ENCODE measurements at regions not wholly inside any gene's neighbourhood (a gene's known extent, or its start where the extent isn't known, plus 50 kb on each side); places are given as distances from the start of the nearest gene placed in this dataset.

DNA sequence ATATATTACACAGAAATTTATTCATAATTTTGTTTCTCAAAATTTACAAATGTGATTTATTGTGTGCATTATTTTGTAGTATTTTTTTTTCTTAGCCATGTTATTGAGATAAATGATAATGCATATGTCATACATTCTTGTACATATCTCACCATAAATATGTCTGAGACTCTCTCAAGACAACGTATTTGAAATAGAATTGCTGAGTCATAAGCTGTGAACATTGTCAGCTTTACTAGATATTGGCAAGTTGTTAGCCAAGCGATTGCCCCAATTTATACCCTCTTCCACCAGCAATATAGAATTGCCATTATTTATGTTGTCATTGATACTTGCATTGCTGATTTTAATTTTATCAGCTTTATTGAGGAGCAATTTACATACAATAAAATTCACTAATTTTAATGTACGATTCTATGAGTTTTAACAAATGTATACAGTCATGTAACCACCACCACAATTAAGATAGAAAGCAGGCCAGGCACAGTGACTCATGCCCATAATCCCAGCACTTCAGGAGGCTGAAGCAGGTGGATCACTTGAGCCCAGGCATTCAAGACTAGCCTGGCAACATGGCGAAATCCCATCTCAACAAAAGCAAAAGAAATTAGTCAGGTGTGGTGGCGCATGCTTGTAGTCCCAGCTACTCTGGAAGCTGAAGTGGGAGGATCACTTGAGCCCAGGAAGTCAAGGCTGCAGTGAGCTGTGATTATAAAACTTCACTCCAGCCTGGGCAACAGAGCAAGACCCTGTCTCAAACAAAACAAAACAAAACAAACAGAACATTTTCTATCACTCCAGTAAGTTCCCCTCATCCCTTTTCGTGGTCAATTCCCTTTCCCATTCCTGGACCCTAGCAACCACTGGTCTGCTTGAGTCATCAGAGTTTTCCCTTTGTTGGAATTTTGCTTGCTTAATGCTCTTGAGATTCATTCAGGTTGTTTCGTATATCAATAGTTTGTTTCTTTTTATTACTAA is 373.1 kb downstream of the MFSD1 start:
- no peak for DNase-seq

DNA sequence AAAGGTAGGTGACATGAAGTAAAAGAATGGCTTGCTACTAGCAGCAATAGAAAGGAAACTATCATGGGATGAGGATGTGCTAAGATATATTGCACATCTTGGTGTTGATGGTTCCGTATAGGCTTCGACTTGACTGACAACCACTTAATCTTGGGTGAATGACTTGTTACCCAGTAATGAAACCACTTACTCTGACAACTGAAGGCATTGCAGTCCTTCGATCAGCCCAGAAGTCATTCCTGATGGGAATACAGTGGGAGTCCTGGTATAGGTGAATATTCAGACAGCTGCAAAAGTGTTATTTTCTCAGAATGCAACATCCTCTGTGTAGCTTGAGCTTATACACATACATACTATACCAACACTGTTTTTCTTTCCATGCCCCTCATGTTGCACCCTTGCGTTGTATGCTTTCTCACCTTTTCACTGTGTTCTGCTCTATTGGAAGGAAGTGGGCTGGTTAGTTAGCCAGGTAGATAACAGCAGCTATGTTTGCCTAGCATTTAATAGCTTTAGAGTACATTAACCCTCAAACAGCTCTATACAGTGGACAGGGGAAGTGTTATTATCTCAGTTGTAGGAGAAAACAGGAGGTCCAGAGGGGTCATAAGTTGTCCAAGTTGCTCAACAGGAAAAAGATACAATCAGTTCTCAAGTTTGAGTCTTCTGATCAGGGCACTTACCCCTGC is 376.5 kb downstream of the MFSD1 start:
- no peak for DNase-seq

DNA sequence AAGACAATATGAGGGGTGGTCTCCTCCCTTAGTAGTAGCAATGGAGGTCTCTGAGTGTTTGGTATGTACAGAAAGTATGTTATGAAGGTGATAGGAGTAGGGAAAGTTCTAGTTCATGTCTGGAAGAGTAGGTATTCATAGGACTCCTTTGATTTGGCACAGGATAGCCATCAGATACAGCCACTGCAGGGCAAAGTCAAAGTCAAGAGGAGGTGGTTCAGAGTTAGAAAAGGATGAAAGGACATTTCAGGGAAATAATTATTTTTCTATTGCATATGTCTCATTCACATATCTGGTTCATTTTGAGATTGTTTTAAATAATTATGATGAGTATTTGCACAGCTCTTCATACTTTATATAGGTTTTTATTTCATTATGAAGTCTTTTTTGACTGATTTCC is 381.1 kb downstream of the MFSD1 start:
- DNase-seq: no peak

DNA sequence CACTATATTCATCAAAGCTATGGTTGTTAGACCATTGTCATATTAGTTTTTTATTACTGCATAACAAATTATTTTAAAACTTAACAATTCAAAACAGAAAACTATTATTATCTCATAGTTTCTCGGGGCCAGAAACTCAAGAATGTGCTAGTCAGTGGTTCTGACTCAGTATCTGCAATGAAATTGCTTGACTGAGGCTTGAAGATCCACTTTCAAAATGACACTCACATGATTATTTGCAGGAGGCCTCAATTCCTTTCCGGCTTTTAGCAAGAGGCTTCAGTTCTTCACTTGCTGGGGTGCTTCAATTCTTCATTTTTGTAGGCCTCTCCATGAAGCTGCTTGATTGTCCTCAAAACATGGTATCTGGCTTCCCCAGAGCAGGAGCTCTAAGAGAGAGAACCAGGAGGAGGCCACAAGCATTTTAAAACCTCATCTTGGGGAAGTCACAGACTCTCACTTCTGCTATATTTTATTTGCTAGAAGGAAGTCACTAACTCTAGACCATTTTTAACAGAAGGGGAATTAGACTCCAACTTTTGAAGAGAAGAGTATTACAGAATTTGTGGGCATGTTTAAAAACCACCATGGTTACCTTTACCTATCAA is 383.7 kb downstream of the MFSD1 start:
- DNase-seq: no peak

DNA sequence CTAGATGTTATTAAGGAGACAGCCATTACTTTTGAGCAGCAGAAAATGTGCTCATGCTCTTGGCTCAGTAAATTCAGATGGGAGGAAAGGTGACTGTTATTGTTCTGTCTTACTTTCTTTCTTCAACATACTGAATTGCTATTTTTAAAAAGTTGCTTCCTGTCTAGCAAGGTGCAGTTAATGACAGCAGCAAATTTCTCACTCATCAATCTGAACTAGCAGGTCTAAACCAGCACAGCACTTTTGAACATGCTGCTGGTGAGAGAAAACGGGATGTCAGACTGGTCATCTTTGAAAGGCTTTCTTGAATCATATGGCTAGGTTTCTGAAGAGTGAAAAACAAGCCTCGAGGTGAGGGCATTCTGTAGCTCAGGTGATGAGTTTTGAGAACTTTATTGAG is 384.7 kb downstream of the MFSD1 start:
- DNase-seq: no peak

DNA sequence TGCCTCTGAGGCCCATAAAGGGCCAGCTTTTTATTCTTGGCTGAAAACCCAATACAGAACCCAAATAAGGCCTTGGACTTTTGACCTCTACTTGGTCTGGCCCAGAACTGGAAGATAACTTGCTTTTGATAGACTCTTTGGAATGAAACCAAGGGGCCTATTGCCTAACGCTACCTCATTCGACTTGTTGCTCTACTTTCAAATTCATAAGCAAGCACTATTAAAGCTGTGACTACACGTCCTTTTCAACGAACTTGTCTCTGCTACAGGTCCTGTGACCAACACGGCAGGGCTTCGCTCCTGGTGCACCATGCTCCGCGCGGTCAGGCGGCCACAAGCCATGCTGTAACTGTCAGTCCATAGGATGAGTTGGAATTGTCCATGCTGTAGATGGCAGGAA is 385.4 kb downstream of the MFSD1 start:
- no peak for DNase-seq

DNA sequence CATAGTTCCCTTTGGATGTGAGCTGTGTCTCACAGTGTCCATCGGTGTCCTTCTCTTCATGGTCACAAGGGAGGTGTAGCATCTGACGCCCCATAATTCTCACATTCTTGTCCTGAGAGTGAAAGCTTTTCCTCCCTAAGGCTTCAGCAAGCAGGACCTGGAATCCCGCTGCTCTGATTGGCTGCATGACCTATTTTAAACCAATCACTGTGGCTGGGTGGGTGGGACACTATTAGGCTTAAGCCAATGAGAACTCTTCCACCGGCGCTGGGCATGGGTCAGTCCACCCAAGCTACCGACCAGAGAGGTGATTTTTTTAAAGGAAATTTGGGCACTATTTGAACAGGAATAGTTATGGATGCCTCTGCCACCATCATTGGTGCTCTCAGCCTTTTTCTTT is 385.9 kb downstream of the MFSD1 start:
- no peak for DNase-seq

DNA sequence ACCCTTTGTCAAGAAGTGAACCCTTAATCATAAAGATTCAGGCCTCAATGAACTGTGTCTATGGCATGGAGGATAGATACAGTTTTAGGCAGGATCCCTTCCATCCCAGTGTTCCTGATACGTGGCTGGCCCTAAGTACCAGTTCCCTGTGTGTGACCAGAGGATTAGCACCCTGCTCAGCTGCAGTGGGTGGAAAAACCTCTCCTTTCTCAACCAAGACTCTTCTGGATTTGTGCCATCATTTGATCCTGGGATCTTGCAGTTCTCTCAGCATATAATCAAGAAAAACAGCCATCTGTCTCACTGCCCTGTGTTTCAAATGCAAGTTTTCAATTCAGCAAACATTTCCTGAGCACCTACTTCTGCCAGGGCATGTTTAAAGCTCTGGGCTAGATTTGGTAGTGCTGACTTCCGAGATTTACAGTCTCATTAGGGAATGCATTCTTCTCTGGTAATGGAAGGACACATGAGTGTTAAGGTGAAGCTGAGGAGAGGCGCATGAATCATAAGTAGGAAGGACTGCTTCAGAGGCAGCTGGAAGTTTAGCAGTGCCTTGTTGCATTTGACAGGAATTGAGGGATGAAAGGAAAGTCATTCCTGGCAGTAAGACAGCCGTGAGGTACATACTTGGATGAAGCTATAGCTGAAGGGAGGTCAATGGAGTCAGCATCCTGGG is 388.3 kb downstream of the MFSD1 start:
- no peak for DNase-seq

DNA sequence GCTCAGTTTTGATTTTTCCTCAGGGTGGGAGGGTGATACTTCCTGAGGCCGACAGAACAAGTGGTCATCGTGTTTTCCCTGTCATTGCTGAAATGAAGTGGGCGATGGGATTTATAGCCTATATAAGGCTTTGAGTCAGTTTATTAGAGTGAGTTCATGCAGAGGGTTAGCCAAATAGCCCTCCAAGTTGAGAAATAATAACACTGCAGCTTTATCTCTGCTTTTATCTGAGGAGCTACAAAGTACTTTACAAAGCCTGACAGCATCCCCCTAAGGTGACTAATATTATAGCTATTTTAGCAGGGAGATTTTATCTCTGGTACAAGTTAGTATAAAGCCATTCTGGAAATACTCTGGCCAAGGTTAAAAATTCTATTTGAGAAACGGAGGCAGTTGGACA is 389.6 kb downstream of the MFSD1 start:
- no peak for DNase-seq

DNA sequence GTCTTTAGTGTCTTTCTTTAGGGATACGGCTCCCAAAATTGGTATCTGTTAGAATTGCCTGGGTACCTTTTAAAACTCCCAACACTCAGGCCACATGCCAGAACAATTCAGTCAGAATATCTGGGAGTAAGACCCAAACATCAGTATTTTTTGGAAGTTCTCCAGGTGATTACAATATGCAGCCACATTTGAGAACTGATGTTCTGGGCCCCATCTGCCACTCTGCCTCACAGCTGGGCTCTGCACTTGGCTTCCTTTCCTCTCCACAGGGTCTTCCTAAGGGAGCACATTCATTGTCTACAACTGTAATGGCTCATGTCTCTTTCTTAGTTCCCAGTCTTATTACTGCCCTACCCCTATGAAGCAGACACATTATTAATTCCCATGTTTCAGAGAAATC is 394.5 kb downstream of the MFSD1 start:
- no peak for DNase-seq

DNA sequence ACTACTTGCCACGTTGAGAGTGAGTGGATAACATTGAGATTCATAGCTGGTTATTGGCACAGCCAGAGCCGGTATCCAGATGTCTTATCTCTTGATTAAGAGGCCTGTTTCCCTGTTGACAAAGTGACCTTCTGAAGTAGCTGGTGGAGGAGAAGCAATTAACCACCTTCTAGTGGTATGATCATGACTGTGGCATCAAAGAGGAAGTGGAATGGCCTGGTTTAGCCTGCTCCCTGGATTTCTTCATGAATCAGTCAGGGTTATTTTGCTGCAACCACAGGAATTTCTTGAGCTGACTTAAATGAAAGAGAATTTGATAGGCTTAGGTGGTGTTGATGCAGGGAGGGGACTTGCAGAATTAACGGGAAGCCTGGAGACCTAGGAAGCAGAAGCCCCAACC is 398.3 kb downstream of the MFSD1 start:
- no peak for DNase-seq

DNA sequence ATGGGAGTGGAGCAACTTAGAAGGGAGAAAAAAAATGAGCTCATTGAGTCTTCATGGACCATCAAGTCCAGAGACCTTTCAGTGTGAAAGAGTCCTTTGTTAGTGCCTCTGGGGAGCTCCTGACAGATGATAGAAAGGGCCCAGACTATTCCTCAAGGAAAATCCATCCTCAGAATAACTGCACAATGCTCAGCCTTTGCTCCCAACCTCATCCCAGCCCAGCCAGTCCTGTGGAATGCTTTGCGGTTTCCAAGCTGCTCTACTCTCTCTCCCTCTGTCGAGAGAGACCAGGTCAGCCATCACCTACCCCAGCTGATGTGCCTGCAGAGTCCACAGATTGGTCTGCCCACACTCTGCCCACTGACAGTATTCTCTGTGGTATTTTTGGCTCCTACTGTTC is 406.2 kb downstream of the MFSD1 start:
- DNase-seq: no peak

DNA sequence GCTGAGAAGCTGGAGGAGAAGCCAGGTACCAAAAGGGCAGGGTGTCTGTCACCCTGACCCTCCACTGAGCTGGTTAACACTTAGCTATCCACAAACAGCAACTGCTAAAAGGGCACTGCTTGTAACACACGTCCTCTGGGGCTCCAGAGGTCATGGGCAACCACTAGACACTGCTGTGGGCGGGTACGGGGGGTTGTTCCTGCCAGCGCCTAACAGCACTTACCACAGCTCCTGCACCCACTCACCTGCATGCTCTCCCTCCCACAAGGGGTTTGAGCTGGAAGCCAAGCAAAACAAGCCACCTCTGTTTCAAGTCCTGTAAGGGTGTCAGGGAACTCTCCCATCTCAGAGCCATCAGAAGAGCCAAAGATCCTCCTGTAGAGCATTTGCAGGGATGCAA is 407.6 kb downstream of the MFSD1 start:
- DNase-seq: no peak

DNA sequence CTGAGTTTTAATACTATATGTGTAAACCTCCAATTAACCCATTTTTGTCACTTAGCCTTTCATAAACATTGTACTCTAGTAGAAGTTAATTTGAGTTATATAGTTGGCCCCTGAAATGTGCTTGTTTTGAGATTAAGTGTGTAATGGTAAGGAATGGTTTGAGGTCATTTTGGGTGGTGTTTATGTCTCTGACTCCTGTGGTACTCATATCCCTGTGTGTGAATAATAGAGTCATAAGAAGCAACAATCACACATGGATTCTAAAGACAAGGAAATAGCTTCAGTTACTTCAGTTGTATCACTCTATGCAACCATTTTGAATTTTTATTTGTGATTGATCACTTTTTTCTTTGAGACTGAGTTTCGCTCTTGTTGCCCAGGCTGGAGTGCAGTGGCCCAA is 408.5 kb downstream of the MFSD1 start:
- no peak for DNase-seq

DNA sequence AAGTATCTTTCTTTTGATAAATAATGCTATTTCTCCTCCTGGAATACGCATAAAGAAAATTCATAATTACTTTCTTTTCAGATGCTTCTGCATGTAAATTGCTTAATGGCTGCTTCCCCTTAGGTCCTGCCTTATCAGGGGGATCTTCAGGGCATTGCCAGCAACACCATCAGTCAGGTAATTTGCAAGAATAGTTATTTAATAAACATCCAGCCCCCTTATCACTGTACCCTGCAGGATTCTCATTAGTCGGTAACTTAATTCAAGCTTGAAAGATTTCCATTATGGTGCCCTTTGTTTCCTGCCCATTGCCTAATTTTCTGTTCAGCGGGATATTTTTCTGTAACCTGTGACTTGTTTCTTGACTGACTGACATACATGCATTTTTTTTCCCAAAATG is 414.5 kb downstream of the MFSD1 start:
- DNase-seq: no peak

DNA sequence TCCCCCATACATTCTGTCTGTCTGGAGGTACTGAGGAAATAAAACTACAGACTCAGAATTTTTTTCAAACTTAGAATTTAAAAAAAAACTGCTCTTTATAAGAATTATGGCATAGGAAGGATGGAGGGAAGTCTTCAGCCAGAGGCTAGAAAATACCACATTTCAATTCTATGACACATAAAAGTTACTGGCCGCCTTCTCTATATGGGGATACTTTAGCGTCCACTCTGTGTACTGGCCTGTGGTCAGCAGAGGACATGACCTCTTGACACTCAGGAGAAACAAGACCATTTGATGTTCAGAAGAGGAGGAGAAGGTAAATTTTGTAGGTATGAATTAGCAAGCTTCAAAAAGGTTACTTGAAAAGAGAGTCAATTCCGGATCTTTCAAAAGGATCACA is 417.4 kb downstream of the MFSD1 start:
- no peak for DNase-seq

DNA sequence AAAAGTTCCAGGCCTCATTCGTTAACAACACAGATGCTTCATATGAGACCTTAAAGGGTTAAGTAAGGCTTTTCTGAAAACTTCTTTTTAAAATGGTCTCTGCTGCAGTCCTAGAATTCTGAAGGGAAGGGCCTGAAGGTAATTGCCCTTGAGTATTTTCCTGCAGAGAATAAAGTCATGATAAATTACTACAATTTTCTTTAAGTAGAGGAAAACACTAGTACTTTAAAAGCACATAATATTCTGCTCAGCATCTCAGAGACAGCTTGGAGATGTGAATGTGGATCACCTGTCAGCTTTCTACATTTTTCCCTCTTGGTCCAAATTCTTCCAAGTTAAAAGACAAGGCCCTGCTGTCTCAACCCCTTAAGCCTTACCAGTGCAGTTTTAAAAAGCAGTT is 419.5 kb downstream of the MFSD1 start:
- DNase-seq: no peak

DNA sequence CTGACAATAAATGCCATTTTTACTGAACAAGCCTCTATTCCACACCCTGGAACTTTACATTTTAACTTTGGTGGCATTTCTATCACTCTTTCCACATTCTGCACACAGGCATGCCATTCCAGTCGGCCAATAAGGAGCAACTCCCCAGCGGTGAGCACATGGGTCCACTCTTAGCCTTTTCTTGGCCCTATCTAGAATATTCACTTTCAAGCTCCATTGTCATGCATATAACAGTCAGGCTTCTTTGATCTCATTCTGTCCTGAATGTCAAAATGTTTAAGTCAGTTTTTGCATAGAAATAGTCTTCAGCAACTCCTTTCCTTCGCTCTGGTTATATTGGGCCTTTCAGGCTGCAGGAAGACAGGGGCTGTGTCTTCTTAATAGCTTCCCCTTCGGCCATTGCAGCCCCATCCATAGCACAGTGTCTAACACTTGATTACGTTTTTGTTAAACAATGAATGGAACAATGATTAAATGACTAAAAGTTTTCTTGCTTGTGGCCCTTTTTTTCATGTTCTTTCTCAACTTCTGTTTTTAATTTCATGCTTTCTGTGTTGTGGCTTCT is 427.3 kb downstream of the MFSD1 start:
- DNase-seq: no peak

DNA sequence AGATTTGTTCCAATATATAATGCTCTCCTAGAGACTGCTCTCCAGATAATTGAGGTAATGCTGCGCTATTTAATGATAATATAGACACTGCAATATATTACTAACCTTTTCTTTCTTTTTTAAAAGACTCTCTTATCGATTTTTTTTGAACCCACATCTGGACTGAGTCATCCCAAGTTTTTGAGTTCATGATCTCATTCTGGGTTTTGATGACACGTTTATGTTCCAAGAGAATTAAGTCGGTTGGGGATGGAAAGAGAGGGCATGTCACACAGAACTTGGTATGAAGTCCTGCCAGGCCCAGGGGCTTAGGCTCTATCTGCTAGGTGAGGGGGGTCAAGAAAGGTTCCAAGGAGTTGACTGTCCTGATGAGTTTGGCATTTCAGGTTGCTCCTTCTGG is 431.1 kb downstream of the MFSD1 start:
- no peak for DNase-seq

DNA sequence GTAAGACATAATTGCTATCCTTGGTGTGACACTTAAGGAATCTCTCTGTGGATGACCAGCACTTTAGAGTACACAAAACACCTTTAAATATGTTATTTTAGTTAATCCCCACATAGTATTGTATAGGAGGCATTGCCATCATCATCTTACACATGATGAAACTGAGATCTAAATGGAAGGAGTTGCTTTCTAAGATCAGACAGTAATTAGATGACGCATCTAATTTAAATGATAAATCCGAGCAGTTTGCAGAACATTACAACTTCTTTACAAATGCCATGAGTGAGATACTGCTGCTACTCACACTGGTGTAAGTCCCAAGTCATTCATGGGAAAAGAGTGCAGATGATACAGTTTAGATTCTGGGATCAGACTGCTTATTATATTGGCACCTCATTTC is 431.9 kb downstream of the MFSD1 start:
- DNase-seq: no peak

DNA sequence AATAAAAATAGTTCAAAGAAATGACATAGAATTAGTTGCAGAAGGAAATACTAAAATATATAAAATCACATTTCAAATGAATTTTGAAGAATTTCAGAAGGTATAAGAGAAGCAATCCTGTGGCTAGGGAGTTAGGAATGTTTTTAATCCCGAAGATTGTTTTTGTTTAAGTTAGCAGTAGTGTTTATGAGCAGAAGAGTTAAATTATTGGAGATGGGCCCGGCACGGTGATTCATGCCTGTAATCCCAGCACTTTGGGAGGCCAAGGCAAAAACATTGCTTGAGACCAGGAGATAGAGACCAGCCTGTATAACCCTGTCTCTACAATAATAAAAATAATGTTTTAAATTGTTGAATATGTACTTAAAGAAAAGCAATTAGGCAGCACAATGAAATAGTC is 432.5 kb downstream of the MFSD1 start:
- DNase-seq: no peak

DNA sequence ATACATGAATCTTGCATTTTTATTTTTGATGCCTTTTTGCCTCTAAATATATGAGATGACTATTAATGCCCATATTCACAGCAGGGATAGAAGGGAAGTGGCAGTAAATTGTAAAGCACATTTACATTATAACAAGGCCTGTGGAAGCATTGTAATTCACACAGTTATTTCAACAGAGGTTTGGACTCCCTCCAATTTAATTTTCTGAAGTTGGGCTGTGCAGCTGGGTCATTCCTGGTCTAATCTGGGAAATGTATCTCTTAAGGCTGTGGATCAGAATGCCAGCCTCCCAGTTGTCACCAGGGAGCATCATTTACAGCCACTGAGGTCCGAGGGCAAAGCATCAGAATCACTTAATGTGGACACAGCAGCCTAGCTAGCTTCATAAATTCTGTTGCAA is 434.5 kb downstream of the MFSD1 start:
- DNase-seq: no peak

DNA sequence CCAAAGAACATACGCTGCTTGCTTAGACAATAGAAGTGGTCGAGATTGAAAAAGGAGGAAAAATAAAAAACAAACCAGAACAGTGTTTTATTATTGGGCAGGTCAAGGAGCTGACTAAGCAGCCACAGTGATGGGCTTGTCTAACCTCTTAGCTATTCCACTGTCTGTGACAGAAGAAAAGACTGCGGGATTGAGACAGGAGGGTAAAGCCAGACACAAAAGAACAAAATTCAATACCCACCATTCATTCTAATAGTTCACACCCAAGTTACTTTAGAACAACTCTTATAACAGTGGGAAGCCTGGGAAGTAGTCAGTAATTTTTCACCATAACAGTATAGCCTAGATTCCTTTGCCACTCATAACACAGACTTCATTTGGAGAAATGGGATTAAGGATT is 435.4 kb downstream of the MFSD1 start:
- DNase-seq: no peak
